CD4-positive, alpha-beta T cell treated with Interferon alpha-2 for 1 hour (primary cell): ENCODE measurements at regions not wholly inside any gene's neighbourhood (a gene's known extent, or its start where the extent isn't known, plus 50 kb on each side); places are given as distances from the start of the nearest gene placed in this dataset.
"Not testable (repeated sequence)": the region's sequence is repeated elsewhere in the genome, so short reads cannot be mapped to it uniquely, and the experiment has no call there.

ENCODE experiments used
- DNase-seq, 2 donors: peaks; one replicate each; pipeline ENCODE4 v3.0.0-alpha.2; 2020 to 2022

- no peak for DNase-seq
These were observed 109.0 kb upstream of the ARSJ start for GRCh38 chr4:114088481-114088880.

- DNase-seq: no peak
These were observed 112.1 kb upstream of the ARSJ start for GRCh38 chr4:114091546-114091945.

DNA sequence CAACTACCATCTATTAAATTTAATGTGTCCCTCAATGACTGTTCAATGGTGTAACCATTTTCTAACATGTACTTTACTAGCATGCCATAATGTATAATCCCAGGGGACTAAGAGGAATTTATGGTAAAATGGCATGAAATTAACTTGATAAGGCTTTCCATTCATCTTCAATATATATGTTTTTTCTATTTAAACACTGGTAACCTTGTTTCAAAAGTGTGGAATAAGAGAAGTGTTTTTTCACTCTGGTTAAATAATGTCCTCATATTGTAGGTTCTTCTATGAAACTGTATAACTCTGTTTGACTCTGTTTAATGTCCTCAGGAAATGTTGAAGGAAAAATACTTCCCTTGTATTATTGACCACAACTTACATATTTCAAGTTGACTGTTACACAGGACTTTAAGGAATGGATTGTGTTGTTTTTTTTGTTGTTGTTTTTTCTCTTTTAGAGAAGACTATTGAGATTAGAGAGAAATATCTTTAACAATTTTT, 113.8 kb upstream of the ARSJ start:
- no peak for DNase-seq

GRCh38 chr4:114100288-114101031, 121.0 kb upstream of the ARSJ start:
- DNase-seq: no peak

DNA sequence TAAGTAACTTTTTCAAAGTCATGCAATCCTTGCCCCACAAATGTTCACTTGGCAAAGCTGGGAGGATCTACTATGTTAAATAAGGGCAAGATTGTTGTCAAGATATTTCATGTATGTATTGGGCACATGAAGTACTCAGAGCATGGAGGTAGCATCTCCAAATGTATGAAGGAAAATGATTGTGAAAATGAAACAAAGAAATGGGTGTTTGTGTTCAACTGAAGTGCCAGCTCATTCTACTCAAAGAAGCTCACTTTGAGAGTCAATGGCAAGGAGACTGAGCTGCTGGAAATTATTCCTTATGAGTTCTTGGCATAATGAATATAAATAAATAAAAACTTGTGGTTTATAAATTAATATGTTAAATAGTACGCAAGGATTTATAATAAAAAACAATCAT, 124.5 kb upstream of the ARSJ start:
- no peak for DNase-seq

- no peak for DNase-seq
These were observed 129.4 kb upstream of the ARSJ start for GRCh38 chr4:114108869-114109268.

- no peak for DNase-seq
These were observed 130.3 kb upstream of the ARSJ start for GRCh38 chr4:114109776-114110175.

- DNase-seq: no peak
These were observed 136.1 kb upstream of the ARSJ start for GRCh38 chr4:114115526-114115925.

DNA sequence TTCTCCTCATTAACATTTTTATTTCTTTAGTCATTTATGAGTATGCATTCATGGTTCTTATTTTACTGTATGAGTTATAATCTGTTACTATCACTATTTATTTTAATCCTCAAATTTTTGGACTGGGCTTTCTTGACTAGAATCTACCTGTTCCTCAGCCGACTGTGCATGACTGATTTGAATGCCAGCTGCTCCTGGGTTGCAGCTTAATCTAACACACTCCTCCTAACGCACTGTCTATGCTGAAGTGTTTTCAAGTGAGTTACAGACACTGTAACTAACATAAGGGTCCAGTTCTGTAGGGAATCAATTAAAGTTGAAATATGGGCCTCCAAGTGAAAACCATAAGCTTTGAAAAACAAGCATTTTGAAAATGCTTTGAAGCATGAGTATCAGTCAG, 137.4 kb upstream of the ARSJ start:
- DNase-seq: no peak

GRCh38 chr4:114121221-114121620, 141.8 kb upstream of the ARSJ start:
- no peak for DNase-seq

DNA sequence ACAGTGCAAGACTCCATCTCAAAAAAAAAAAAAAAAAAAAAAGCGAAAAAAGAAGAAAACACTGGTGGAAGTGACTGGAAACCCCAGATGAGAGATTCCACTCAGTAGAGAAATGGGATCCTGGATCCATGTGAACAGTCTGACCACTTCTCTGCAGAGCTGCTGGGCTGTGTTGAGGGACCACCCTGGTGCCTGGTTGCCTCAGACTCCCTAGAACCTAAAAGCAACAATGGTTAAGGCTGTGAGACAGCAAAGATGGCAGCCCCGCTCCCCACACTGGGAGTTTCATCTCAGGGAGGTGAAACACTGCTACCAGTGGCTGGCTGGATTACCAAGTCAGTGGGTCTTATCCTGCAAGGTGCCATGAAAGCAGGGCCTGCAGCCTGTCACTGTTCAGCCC, 152.8 kb upstream of the ARSJ start:
- DNase-seq: no peak

DNA sequence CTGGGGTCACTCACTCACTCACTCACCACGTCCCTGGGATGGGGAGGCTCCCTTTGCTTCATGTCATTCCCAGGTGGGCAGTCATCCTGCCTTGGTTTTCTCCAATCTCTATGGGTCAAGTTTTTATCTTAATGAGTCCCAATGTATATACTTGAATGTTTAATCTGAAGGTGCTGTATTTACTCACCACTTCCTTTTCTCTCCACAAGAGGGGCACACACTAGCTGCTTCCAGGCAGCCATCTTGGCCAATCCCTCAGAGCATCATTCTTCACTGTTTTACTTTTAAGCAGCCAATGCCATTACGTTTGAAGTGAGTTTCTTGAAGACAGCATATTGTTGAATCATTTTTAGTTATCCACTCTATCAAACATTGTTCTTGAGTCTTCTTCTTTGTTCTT, 153.4 kb upstream of the ARSJ start:
- DNase-seq: no peak

- DNase-seq: no peak
These were observed 156.6 kb upstream of the ARSJ start for GRCh38 chr4:114136069-114136468.

GRCh38 chr4:114137984-114138383, 158.5 kb upstream of the ARSJ start:
- no peak for DNase-seq

- no peak for DNase-seq
These were observed 167.6 kb upstream of the ARSJ start for GRCh38 chr4:114146947-114147618.

DNA sequence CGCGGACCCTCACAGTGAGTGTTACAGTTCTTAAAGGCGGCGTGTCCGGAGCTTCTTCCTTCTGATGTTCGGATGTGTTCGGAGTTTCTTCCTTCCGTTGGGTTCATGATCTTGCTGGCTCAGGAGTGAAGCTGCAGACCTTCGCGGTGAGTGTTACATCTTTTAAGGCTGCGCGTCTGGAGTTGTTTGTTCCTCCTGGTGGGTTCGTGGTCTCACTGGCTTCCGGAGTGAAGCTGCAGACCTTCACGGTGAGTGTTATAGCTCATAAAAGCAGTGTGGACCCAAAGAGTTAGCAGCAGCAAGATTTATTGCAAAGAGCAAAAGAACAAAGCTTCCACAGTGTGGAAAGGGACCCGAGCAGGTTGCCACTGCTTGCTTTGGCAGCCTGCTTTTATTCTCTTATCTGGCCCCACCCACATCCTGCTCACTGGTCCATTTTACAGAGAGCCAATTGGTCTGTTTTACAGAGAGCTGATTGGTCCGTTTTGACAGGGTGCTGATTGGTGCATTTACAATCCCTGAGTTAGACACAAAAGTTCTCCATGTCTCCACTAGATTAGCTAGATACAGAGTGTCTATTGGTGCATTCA, 168.3 kb upstream of the ARSJ start:
- DNase-seq: peak in 1 of 2 donors; percentile 21

- not testable (repeated sequence) for DNase-seq
These were observed 169.1 kb upstream of the ARSJ start for GRCh38 chr4:114148372-114149070.

GRCh38 chr4:114156371-114156770, 176.9 kb upstream of the ARSJ start:
- no peak for DNase-seq

DNA sequence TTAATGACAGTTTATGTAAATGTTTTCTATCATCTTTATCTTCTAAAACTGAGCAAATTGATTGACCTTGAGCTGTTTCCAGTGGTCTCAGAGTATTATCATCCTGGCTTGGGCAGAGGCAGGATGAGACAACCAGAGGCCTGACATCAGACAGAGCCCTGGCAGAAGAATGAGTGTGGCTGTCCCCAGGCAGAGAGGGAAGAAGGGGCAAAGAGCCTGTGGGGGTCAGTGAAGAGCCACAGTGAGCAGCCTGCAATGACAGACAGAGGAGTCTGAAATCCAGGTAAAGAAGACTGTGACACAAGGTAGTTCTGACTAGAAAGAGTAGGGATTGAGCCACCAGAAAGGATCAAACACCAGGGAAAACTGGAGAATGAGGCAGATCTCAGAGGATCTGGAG, 182.4 kb upstream of the ARSJ start:
- no peak for DNase-seq

DNA sequence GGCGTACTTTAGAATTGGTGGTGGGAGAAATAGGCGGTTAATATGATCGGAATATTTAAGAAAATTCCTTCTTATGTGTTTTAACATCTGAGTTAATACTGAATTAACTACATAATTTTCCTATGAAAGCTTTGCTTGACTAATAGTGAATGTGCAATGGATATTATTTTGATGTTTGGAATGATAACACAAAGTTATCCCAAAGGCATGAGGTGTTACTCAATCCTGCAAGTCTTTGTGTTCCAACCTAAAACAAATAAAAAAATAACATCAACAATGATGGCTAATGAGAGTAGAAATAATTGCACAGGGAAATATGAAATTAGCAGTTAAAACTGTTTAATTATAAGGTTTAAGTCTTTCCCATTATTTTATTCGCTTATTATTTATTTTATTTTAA, 183.6 kb upstream of the ARSJ start:
- no peak for DNase-seq

DNA sequence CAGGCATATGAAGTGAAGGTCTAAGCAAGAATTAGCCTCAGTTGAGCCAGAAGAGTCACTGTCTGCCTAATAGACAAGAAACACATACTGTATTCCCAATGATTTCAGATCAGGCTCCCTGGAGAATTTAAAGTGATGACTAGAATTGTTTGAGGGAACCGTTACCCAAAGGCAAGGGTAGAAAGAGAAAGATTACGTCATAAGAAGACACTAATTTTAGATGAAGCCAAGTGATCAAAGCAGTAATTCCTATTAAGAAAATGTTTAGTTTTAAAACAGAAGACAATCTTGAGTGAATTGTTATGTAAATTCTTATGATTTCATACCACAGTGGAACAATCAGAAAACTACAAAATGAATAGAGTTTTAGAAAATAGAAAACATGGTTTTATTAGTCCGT, 194.5 kb upstream of the ARSJ start:
- DNase-seq: no peak

- no peak for DNase-seq
These were observed 198.2 kb upstream of the ARSJ start for GRCh38 chr4:114177628-114178027.

DNA sequence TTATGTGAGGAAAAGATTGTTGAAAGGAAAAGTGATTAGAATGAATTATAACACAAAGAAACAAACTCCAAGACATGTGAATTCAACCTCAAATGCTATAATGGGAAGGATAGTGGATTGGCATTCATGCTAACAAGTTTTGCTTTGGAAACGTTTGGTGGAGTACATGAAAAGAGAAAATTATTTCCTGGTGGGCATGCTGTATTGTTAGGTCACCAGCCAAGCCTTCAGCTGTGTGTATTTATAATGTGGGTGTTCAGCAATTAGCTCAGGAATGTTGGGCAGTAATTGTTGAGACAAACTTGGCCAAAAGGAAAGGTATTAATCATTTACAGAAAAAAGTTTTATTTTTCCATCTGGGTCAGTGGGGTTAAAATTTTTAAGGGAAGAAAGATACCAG, 198.9 kb upstream of the ARSJ start:
- no peak for DNase-seq

GRCh38 chr4:114180481-114180880, 201.0 kb upstream of the ARSJ start:
- DNase-seq: peak; percentile 3 to 14
